SK-N-SH treated with all-trans-retinoic acid at 6 μM for 48 hours (cell line): ENCODE measurements at regions not wholly inside any gene's neighbourhood (a gene's known extent, or its start where the extent isn't known, plus 50 kb on each side); places are given as distances from the start of the nearest gene placed in this dataset.

ENCODE experiments used
- ATAC-seq: fragments of 200-7000 bp; cut with Tn5 transposase; 3 replicates; pipeline ENCODE4 v1.9.1; 2020; ENCODE audit warnings: mild to moderate bottlenecking, moderate library complexity
- ARNTL ChIP-seq: fragments of 450-650 bp; formaldehyde crosslinking; IDR thresholded peaks from 2 replicates; pipeline ENCODE4 v1.5.0; 2020; ENCODE audit warnings: low read depth, mild to moderate bottlenecking, moderate library complexity, borderline replicate concordance
- BACH2 ChIP-seq: fragments of 250-450 bp; sonication (Bioruptor Pico); IDR thresholded peaks from 2 replicates; pipeline ENCODE4 v1.9.0; 2021; ENCODE audit warnings: mild to moderate bottlenecking, borderline replicate concordance
- CSDC2 ChIP-seq: fragments of 250-450 bp; sonication (Bioruptor Pico); IDR thresholded peaks from 2 replicates; pipeline ENCODE4 v1.5.0; 2020; ENCODE audit warnings: mild to moderate bottlenecking, moderate library complexity
- ESRRG ChIP-seq: fragments of 250-450 bp; sonication (Bioruptor Pico); IDR thresholded peaks from 2 replicates; pipeline ENCODE4 v1.6.1; 2021; ENCODE audit warnings: mild to moderate bottlenecking
- GLIS3 ChIP-seq: fragments of 250-450 bp; sonication (Bioruptor Pico); IDR thresholded peaks from 2 replicates; pipeline ENCODE4 v1.5.0; 2020; ENCODE audit warnings: mild to moderate bottlenecking, moderate library complexity
- ISL1 ChIP-seq: fragments of 250-450 bp; sonication (Bioruptor Pico); IDR thresholded peaks from 2 replicates; pipeline ENCODE4 v2.1.2; 2022; ENCODE audit warnings: mild to moderate bottlenecking, moderate library complexity
- OSR1 ChIP-seq: fragments of 250-450 bp; sonication (Bioruptor Pico); IDR thresholded peaks from 2 replicates; pipeline ENCODE4 v1.8.0; 2022; ENCODE audit warnings: moderate library complexity, mild to moderate bottlenecking, inconsistent platforms
- PPARA ChIP-seq: fragments of 250-450 bp; sonication (Bioruptor Pico); IDR thresholded peaks from 2 replicates; pipeline ENCODE4 v1.5.0; 2020; ENCODE audit warnings: mild to moderate bottlenecking, borderline replicate concordance
- RARB ChIP-seq: fragments of 250-450 bp; sonication (Bioruptor Pico); IDR thresholded peaks from 2 replicates; pipeline ENCODE4 v1.8.0; 2021; ENCODE audit warnings: mild to moderate bottlenecking, moderate library complexity
- SNAI2 ChIP-seq: fragments of 250-450 bp; sonication (Bioruptor Pico); IDR thresholded peaks from 2 replicates; pipeline ENCODE4 v1.5.0; 2020; ENCODE audit warnings: mild to moderate bottlenecking, moderate library complexity
- TCF4 ChIP-seq: fragments of 250-450 bp; sonication (Bioruptor Pico); IDR thresholded peaks from 2 replicates; pipeline ENCODE4 v1.8.0; 2021; ENCODE audit warnings: mild to moderate bottlenecking, moderate library complexity, borderline replicate concordance
- TOX ChIP-seq: fragments of 250-450 bp; sonication (Bioruptor Pico); IDR thresholded peaks from 2 replicates; pipeline ENCODE4 v1.8.0; 2021; ENCODE audit warnings: mild to moderate bottlenecking, moderate library complexity, borderline replicate concordance
- ZC3H10 ChIP-seq: fragments of 250-450 bp; sonication (Bioruptor Pico); IDR thresholded peaks from 2 replicates; pipeline ENCODE4 v1.5.1; 2021; ENCODE audit warnings: mild to moderate bottlenecking, moderate library complexity
- ZFP3 ChIP-seq: fragments of 250-450 bp; sonication (Bioruptor Pico); IDR thresholded peaks from 2 replicates; pipeline ENCODE4 v1.5.0; 2020; ENCODE audit warnings: mild to moderate bottlenecking, moderate library complexity
- ZFP30 ChIP-seq: fragments of 450-650 bp; formaldehyde crosslinking; IDR thresholded peaks from 2 replicates; pipeline ENCODE4 v1.5.0; 2022; ENCODE audit warnings: mild to moderate bottlenecking, moderate library complexity
- ZNF565 ChIP-seq: fragments of 450-650 bp; formaldehyde crosslinking; conservative IDR thresholded peaks from 2 replicates; pipeline ENCODE4 v1.5.0; 2020; ENCODE audit warnings: low read depth, mild to moderate bottlenecking, moderate library complexity
- ZNF70 ChIP-seq: fragments of 450-650 bp; formaldehyde crosslinking; IDR thresholded peaks from 2 replicates; pipeline ENCODE4 v1.5.0; 2020; ENCODE audit warnings: mild to moderate bottlenecking, moderate library complexity
- TF ChIP-seq, protein P1 (sequence below): fragments of 250-450 bp; sonication (Bioruptor Pico); IDR thresholded peaks from 2 replicates; pipeline ENCODE4 v1.8.0; 2021; ENCODE audit warnings: low read depth, mild to moderate bottlenecking, moderate library complexity, borderline replicate concordance
- TF ChIP-seq, protein P2 (sequence below): fragments of 250-450 bp; sonication (Bioruptor Pico); IDR thresholded peaks from 2 replicates; pipeline ENCODE4 v1.8.0; 2020; ENCODE audit warnings: mild to moderate bottlenecking, moderate library complexity, borderline replicate concordance
- TF ChIP-seq, protein P3 (sequence below): fragments of 250-450 bp; sonication (Bioruptor Pico); IDR thresholded peaks from 2 replicates; pipeline ENCODE4 v1.5.1; 2021; ENCODE audit warnings: mild to moderate bottlenecking, moderate library complexity
- TF ChIP-seq, protein P4 (sequence below): fragments of 250-450 bp; sonication (Bioruptor Pico); IDR thresholded peaks from 2 replicates; pipeline ENCODE4 v1.5.0; 2020; ENCODE audit warnings: mild to moderate bottlenecking, moderate library complexity

DNA sequence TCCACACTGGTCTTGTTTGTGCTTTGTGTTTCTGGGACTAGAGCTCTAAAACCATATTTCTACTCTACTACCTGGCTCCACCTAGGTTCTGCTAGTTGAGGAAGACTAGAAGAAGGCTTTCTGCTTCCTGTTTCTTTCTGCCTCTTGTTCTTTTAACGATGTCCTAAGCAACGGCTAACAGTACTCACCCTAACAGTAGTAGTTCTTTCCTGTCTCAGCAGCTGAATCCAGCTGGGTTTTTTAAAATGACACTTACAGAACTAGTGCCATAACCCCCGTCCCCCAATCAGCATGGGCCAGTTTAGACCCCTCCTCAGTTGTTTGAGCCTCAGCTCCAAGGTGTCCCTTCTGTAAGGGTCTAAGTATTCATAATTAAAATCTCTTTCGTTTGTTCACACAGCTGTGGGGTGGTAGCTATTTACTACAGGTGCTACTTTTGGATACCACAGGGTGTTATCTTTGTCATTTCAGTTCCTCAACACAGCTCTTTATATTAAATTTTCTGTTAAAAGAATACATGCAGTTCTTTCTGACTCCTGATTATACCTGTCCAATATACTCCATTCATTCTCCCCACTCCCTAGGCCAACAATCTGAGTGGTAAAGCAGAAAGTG, 790.2 kb downstream of the DHX35 start:
- TF ChIP-seq BACH2 (CRISPR knock-in tag) (no peak), ARNTL (CRISPR knock-in tag) (no peak), ISL1 (CRISPR knock-in tag) (no peak), TCF4 (CRISPR knock-in tag) (no peak), OSR1 (CRISPR knock-in tag) (no peak), SNAI2 (CRISPR knock-in tag) (no peak), RARB (CRISPR knock-in tag) (no peak), ZFP3 (CRISPR knock-in tag) (no peak), ZC3H10 (CRISPR knock-in tag) (no peak), ZNF70 (CRISPR knock-in tag) (no peak), TOX (no peak)
- TF ChIP-seq, protein P1, sequence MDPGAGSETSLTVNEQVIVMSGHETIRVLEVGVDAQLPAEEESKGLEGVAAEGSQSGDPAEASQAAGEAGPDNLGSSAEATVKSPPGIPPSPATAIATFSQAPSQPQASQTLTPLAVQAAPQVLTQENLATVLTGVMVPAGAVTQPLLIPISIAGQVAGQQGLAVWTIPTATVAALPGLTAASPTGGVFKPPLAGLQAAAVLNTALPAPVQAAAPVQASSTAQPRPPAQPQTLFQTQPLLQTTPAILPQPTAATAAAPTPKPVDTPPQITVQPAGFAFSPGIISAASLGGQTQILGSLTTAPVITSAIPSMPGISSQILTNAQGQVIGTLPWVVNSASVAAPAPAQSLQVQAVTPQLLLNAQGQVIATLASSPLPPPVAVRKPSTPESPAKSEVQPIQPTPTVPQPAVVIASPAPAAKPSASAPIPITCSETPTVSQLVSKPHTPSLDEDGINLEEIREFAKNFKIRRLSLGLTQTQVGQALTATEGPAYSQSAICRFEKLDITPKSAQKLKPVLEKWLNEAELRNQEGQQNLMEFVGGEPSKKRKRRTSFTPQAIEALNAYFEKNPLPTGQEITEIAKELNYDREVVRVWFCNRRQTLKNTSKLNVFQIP: no peak
- TF ChIP-seq, protein P2, sequence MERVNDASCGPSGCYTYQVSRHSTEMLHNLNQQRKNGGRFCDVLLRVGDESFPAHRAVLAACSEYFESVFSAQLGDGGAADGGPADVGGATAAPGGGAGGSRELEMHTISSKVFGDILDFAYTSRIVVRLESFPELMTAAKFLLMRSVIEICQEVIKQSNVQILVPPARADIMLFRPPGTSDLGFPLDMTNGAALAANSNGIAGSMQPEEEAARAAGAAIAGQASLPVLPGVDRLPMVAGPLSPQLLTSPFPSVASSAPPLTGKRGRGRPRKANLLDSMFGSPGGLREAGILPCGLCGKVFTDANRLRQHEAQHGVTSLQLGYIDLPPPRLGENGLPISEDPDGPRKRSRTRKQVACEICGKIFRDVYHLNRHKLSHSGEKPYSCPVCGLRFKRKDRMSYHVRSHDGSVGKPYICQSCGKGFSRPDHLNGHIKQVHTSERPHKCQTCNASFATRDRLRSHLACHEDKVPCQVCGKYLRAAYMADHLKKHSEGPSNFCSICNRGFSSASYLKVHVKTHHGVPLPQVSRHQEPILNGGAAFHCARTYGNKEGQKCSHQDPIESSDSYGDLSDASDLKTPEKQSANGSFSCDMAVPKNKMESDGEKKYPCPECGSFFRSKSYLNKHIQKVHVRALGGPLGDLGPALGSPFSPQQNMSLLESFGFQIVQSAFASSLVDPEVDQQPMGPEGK: no peak
- TF ChIP-seq, all 23 proteins: peak for 0
- ATAC-seq: no peak

DNA sequence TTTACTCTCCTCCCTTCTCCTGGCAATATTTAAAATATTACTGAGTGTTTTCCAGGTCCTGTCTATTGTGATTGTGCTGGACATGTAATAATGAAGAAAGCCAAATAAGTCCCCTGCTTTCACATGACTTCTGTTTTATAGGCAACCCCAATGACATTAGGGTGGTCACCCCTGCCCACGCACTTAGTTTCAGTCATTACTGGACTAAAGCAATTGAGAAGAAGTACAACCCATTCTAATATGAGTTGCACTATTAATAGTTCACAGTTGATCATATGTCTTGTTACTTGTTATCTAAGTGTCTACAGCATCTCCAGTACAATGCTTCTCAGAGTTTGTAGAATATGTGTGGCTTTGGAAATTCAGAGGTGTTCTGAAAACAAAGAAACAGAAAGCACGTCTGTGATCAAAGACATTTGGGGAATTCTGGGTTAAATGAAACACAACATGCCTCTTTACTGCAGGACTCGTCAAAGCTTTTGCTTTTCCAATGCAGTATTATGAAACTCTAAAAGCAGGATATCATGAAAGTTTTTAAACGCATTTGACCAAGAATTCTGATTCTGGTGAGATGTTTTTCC, 789.5 kb downstream of the DHX35 start:
- no peak for TF ChIP-seq ZNF565
- TF ChIP-seq TOX: no peak
- TF ChIP-seq, protein P3, sequence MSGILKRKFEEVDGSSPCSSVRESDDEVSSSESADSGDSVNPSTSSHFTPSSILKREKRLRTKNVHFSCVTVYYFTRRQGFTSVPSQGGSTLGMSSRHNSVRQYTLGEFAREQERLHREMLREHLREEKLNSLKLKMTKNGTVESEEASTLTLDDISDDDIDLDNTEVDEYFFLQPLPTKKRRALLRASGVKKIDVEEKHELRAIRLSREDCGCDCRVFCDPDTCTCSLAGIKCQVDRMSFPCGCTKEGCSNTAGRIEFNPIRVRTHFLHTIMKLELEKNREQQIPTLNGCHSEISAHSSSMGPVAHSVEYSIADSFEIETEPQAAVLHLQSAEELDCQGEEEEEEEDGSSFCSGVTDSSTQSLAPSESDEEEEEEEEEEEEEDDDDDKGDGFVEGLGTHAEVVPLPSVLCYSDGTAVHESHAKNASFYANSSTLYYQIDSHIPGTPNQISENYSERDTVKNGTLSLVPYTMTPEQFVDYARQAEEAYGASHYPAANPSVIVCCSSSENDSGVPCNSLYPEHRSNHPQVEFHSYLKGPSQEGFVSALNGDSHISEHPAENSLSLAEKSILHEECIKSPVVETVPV (CRISPR knock-in tag): no peak
- TF ChIP-seq, protein P2: no peak
- no peak for TF ChIP-seq ZC3H10 (CRISPR knock-in tag)
- TF ChIP-seq ZNF70 (CRISPR knock-in tag): no peak
- TF ChIP-seq PPARA (CRISPR knock-in tag): no peak
- TF ChIP-seq, protein P4, sequence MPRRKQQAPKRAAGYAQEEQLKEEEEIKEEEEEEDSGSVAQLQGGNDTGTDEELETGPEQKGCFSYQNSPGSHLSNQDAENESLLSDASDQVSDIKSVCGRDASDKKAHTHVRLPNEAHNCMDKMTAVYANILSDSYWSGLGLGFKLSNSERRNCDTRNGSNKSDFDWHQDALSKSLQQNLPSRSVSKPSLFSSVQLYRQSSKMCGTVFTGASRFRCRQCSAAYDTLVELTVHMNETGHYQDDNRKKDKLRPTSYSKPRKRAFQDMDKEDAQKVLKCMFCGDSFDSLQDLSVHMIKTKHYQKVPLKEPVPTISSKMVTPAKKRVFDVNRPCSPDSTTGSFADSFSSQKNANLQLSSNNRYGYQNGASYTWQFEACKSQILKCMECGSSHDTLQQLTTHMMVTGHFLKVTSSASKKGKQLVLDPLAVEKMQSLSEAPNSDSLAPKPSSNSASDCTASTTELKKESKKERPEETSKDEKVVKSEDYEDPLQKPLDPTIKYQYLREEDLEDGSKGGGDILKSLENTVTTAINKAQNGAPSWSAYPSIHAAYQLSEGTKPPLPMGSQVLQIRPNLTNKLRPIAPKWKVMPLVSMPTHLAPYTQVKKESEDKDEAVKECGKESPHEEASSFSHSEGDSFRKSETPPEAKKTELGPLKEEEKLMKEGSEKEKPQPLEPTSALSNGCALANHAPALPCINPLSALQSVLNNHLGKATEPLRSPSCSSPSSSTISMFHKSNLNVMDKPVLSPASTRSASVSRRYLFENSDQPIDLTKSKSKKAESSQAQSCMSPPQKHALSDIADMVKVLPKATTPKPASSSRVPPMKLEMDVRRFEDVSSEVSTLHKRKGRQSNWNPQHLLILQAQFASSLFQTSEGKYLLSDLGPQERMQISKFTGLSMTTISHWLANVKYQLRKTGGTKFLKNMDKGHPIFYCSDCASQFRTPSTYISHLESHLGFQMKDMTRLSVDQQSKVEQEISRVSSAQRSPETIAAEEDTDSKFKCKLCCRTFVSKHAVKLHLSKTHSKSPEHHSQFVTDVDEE (CRISPR knock-in tag): no peak
- TF ChIP-seq SNAI2 (CRISPR knock-in tag): no peak
- TF ChIP-seq ZFP30 (CRISPR knock-in tag): no peak
- no peak for TF ChIP-seq TCF4 (CRISPR knock-in tag)
- TF ChIP-seq ESRRG (CRISPR knock-in tag): no peak
- no peak for TF ChIP-seq GLIS3
- TF ChIP-seq CSDC2: no peak
- no peak for TF ChIP-seq RARB (CRISPR knock-in tag)
- no peak for TF ChIP-seq ARNTL (CRISPR knock-in tag)
- TF ChIP-seq, all 23 proteins: peak for 0

More for the DNA sequence above, 789.5 kb downstream of the DHX35 start:
- ATAC-seq: no peak
